ENCODE measurements at regions not wholly inside any gene's neighbourhood (a gene's known extent, or its start where the extent isn't known, plus 50 kb on each side); places are given as distances from the start of the nearest gene placed in this dataset.

GRCh38 chr13:90952326-90952725 is 395.2 kb upstream of the MIR17HG start:
- DNase-seq (ENCODE audit: extremely low spot score, unreplicated experiment), result no peak

GRCh38 chr13:90954605-90955195 is 392.8 kb upstream of the MIR17HG start:
- no peaks in the 10 kb centered on the region for H3K4me1 Mint-ChIP-seq (ENCODE audit: unreplicated experiment)
- no peaks in the 10 kb centered on the region for H3K9me3 Mint-ChIP-seq
- TF ChIP-seq CTCF (conservative IDR thresholded peaks at IDR 0.05), result no peak
- no peaks in the 10 kb centered on the region for H3K27me3 Mint-ChIP-seq
- no peak overlapping the region for H3K27ac Mint-ChIP-seq
- H3K36me3 Mint-ChIP-seq, result no peaks in the 10 kb centered on the region
- no peak for DNase-seq (ENCODE audit: extremely low spot score, unreplicated experiment)
- H3K4me3 Mint-ChIP-seq, result no peak overlapping the region

More at GRCh38 chr13:90952326-90952725, 395.2 kb upstream of the MIR17HG start:
- no peaks in the 10 kb centered on the region for H3K27me3 Mint-ChIP-seq
- no peak overlapping the region for H3K27ac Mint-ChIP-seq
- no peak for TF ChIP-seq CTCF (conservative IDR thresholded peaks at IDR 0.05)
- no peaks in the 10 kb centered on the region for H3K36me3 Mint-ChIP-seq
- H3K4me3 Mint-ChIP-seq, result no peak overlapping the region
- no peaks in the 10 kb centered on the region for H3K9me3 Mint-ChIP-seq
- H3K4me1 Mint-ChIP-seq (ENCODE audit: unreplicated experiment), result no peaks in the 10 kb centered on the region

- no peak overlapping the region for H3K4me3 Mint-ChIP-seq
- DNase-seq (ENCODE audit: extremely low spot score, unreplicated experiment), result no peak
- no peak for TF ChIP-seq CTCF (conservative IDR thresholded peaks at IDR 0.05)
- H3K27me3 Mint-ChIP-seq, result no peaks in the 10 kb centered on the region
- no peak overlapping the region for H3K27ac Mint-ChIP-seq
- H3K36me3 Mint-ChIP-seq, result no peaks in the 10 kb centered on the region
- H3K9me3 Mint-ChIP-seq, result no peaks in the 10 kb centered on the region
- no peaks in the 10 kb centered on the region for H3K4me1 Mint-ChIP-seq (ENCODE audit: unreplicated experiment)
Measured at GRCh38 chr13:90956031-90956430, 391.5 kb upstream of the MIR17HG start.

- no peaks in the 10 kb centered on the region for H3K9me3 Mint-ChIP-seq
- H3K4me1 Mint-ChIP-seq (ENCODE audit: unreplicated experiment), result no peaks in the 10 kb centered on the region
- no peak overlapping the region for H3K27ac Mint-ChIP-seq
- H3K4me3 Mint-ChIP-seq, result no peak overlapping the region
- H3K36me3 Mint-ChIP-seq, result no peaks in the 10 kb centered on the region
- no peak for TF ChIP-seq CTCF (conservative IDR thresholded peaks at IDR 0.05)
- DNase-seq (ENCODE audit: extremely low spot score, unreplicated experiment), result no peak
- no peaks in the 10 kb centered on the region for H3K27me3 Mint-ChIP-seq
Measured at GRCh38 chr13:90958866-90959265, 388.6 kb upstream of the MIR17HG start.

- Mint-ChIP-seq H3K27ac (no peak overlapping the region), H3K4me1 (ENCODE audit: unreplicated experiment) (no peaks in the 10 kb centered on the region), H3K4me3 (no peak overlapping the region), H3K9me3 (no peaks in the 10 kb centered on the region), H3K27me3 (no peaks in the 10 kb centered on the region), H3K36me3 (no peaks in the 10 kb centered on the region)
- DNase-seq (ENCODE audit: extremely low spot score, unreplicated experiment), result no peak
- TF ChIP-seq CTCF (conservative IDR thresholded peaks at IDR 0.05), result peak; percentile 66
Measured at GRCh38 chr13:90968166-90968904, 379.2 kb upstream of the MIR17HG start.

Measured in type B pancreatic cell (in vitro differentiated cells).